Naive thymus-derived CD4-positive, alpha-beta T cell (primary cell): ENCODE measurements at regions not wholly inside any gene's neighbourhood (a gene's known extent, or its start where the extent isn't known, plus 50 kb on each side); places are given as distances from the start of the nearest gene placed in this dataset.

Experiments
- ATAC-seq: fragments of 150-1000 bp; cut with Tn5 transposase; 2 replicates; pipeline ENCODE4 v1.10.0; 2021; ENCODE audit warnings: mild to moderate bottlenecking, moderate library complexity
- CTCF ChIA-PET: fragments of 350-600 bp; sonication (Branson Sonifier 250); formaldehyde crosslinking; loops from one replicate; lab custom pipeline; 2021; ENCODE audit warnings: antibody characterized with exemption; lab: Charles Lee
- POLR2A ChIA-PET: fragments of 350-600 bp; sonication (Branson Sonifier 250); formaldehyde crosslinking; loops from one replicate; lab custom pipeline; 2021; ENCODE audit warnings: antibody characterized with exemption, inconsistent platforms; lab: Charles Lee
- DNase-seq, 9 donors: peaks; one replicate each; pipeline versions ENCODE4 v3.0.0 to v3.0.0-alpha.2; 2020 to 2022; ENCODE audit warnings: mixed read lengths in 1 of 9
- H3K27ac ChIP-seq: one replicate; pipeline ENCODE4 v1.7.0; 2013; ENCODE audit warnings: mild to moderate bottlenecking, low read depth, low read length, moderate library complexity
- H3K27me3 ChIP-seq, 2 donors: one replicate each; pipeline ENCODE4 v1.7.0; 2013; ENCODE audit warnings: low read length in 2 of 2, mild to moderate bottlenecking in 2 of 2, moderate library complexity in 2 of 2; ENCODE audit not compliant: control insufficient read depth in 2 of 2, insufficient read depth in 2 of 2
- H3K36me3 ChIP-seq, 3 experiments: 1 replicate in 2 of 3; 2 replicates in 1 of 3; pipeline ENCODE4 v1.7.0; 2013; ENCODE audit warnings: low read length in 3 of 3, mild to moderate bottlenecking in 3 of 3, moderate library complexity in 1 of 3; ENCODE audit not compliant: insufficient read depth in 3 of 3, control insufficient read depth in 2 of 3
- H3K4me1 ChIP-seq, 2 donors: one replicate each; pipeline ENCODE4 v1.7.0; 2013; ENCODE audit warnings: low read length in 2 of 2, mild to moderate bottlenecking in 2 of 2, moderate library complexity in 1 of 2; ENCODE audit not compliant: control insufficient read depth in 2 of 2, insufficient read depth in 2 of 2
- H3K4me3 ChIP-seq: 2 replicates; pipeline ENCODE4 v1.7.0; 2013; ENCODE audit warnings: mild to moderate bottlenecking, low read length
- H3K9me3 ChIP-seq, 3 experiments: 1 replicate in 2 of 3; 2 replicates in 1 of 3; pipeline ENCODE4 v1.7.0; 2013; ENCODE audit warnings: low read length in 3 of 3; ENCODE audit not compliant: control insufficient read depth in 2 of 3
- H3K27ac Mint-ChIP-seq, 9 donors: one replicate each; pipeline ENCODE4 v1.8.0; 2020 to 2022; ENCODE audit warnings: mixed read lengths in 9 of 9, mild to moderate bottlenecking in 8 of 9, moderate library complexity in 5 of 9, inconsistent platforms in 2 of 9
- H3K27me3 Mint-ChIP-seq, 5 donors: one replicate each; pipeline ENCODE4 v1.8.0; 2021 to 2022; ENCODE audit warnings: mixed read lengths in 5 of 5, mild to moderate bottlenecking in 1 of 5
- H3K36me3 Mint-ChIP-seq, 5 donors: one replicate each; pipeline ENCODE4 v1.8.0; 2020 to 2022; ENCODE audit warnings: mixed read lengths in 5 of 5, mild to moderate bottlenecking in 3 of 5, inconsistent platforms in 1 of 5
- H3K4me1 Mint-ChIP-seq, 7 donors: one replicate each; pipeline ENCODE4 v1.8.0; 2020 to 2022; ENCODE audit warnings: mixed read lengths in 7 of 7, mild to moderate bottlenecking in 3 of 7, inconsistent platforms in 1 of 7
- H3K4me3 Mint-ChIP-seq, 10 donors: one replicate each; pipeline ENCODE4 v1.8.0; 2020 to 2022; ENCODE audit warnings: mild to moderate bottlenecking in 10 of 10, mixed read lengths in 10 of 10, moderate library complexity in 6 of 10, inconsistent platforms in 2 of 10
- H3K9me3 Mint-ChIP-seq, 11 donors: one replicate each; pipeline ENCODE4 v1.8.0; 2020 to 2022; ENCODE audit warnings: mixed read lengths in 11 of 11, mild to moderate bottlenecking in 4 of 11, inconsistent platforms in 1 of 11, moderate library complexity in 1 of 11
- intact Hi-C, 2 donors: fragments of 100-400 bp; cut with micrococcal nuclease; formaldehyde crosslinking; loops; one replicate each; pipeline ENCODE4 v1.15.1; 2023

DNA sequence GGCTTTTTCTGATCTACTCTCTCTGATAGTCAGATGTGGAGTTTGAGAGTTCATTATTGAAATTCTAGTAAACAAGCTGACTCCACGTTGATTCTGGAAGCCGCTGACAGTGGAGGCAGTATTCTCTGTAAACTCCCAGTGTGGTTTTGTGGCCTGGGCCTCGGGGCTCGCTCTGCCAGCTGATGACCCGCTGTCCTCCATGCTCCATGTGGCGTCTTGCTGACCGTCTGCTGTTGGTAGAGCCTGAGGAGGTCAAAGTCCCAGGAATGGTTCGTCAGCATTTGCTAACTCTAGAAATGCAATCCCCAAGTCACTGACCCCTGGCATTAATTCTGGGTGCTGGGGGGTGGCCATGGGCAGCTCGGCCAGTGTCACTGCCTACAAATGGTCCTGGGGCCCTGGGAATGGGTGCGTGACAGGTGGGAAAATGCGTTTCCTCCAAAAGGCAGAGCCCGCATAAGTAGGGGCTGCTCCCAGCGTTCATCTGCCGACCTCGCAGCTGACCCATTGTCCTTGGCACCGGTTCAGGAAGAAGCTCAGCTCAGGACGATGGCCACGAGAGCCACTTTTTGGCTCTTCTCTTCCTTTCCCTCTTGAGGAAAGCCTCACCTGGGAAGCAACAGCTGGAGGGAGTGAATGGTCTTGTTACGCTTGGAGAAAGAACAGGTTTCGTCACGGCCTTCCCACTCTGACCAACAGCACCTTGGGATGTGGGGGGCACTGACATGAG is 55.1 kb downstream of the MRPL36 start:
- no peaks in the 10 kb centered on the region for H3K36me3 ChIP-seq
- Mint-ChIP-seq H3K4me1 (no peaks in the 10 kb centered on the region), H3K27ac (no peak overlapping the region), H3K36me3 (peaks cover 0 to 4% (median 0%) of the 10 kb centered on the region in 5 donors), H3K9me3 (peaks cover 0 to 32% (median 7%) of the 10 kb centered on the region in 11 donors), H3K4me3 (no peak overlapping the region), H3K27me3 (peaks cover 10 to 43% (median 23%) of the 10 kb centered on the region in 5 donors)
- CTCF ChIA-PET: no interaction called here
- H3K9me3 ChIP-seq: peaks cover 0 to 4% (median 0%) of the 10 kb centered on the region in 3 experiments
- H3K27ac ChIP-seq: no peak overlapping the region
- intact Hi-C loops: no loop called here
- POLR2A ChIA-PET: no interaction called here
- H3K4me1 ChIP-seq: no peaks in the 10 kb centered on the region
- H3K4me3 ChIP-seq: no peak overlapping the region
- ATAC-seq (no peak), DNase-seq (no peak)
- no peaks in the 10 kb centered on the region for H3K27me3 ChIP-seq

DNA sequence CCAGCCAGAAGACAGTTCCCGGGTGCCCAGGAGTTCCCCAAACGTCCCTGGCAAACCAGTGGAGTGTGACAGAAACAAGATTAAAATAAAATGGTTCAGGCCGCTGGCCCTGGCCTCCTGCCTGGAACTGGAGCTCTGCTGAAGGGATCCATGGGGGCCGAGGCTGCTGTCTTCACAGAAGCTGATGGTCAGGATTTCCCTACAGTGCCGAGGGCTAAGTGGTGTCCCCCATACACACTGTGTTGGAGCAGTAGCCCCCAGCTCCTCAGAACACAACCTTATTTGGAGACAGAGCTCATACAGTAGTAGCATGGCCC is 55.9 kb downstream of the MRPL36 start:
- Mint-ChIP-seq H3K27ac (no peak overlapping the region), H3K27me3 (peaks cover 19 to 50% (median 27%) of the 10 kb centered on the region in 5 donors), H3K36me3 (peaks cover 0 to 4% (median 0%) of the 10 kb centered on the region in 5 donors), H3K9me3 (peaks cover 0 to 35% (median 7%) of the 10 kb centered on the region in 11 donors), H3K4me3 (no peak overlapping the region), H3K4me1 (no peaks in the 10 kb centered on the region)
- Histone ChIP-seq H3K4me3 (no peak overlapping the region), H3K36me3 (no peaks in the 10 kb centered on the region), H3K27me3 (no peaks in the 10 kb centered on the region), H3K9me3 (peaks cover 0 to 4% (median 0%) of the 10 kb centered on the region in 3 experiments), H3K4me1 (no peaks in the 10 kb centered on the region), H3K27ac (no peak overlapping the region)
- POLR2A ChIA-PET: no interaction called here
- ATAC-seq (no peak), DNase-seq (no peak)
- intact Hi-C loops: no loop called here
- CTCF ChIA-PET: no interaction called here

DNA sequence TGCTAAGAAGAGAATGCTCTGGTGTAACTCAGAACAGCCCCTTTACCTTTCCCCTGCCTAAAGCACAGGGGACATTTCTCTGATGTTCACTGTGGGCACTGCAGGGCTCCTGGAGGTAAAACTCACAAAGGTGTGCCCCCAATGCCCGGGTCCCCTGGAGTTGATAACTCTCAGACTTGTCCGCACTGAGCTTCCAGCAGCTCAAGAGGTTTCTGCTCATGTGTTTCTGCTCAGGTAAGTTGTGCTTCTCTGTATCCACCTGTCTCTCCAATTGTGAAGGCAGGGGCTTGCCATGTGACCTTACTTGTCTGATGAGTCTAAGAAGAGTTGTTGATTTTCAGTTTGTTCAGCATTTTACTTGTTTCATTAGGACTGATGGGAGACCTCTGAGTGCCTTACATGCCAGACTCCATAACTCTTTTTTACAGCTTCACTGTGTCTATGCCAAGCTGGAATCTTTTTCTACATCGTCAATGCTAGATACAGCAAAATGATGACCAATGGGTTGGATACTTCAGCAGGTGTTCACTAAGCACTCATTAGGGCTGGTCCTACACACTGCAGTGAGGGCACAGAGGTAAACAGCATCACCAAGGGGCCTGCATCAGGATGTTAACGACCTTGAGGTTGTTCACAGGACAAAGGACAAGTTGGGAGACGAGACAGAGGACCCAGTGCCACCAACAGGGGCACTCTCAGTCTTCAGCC is 56.4 kb downstream of the MRPL36 start:
- Histone ChIP-seq H3K27me3 (no peaks in the 10 kb centered on the region), H3K4me1 (no peaks in the 10 kb centered on the region), H3K27ac (no peak overlapping the region), H3K9me3 (peaks cover 0 to 4% (median 0%) of the 10 kb centered on the region in 3 experiments), H3K4me3 (no peak overlapping the region), H3K36me3 (no peaks in the 10 kb centered on the region)
- Mint-ChIP-seq H3K4me1 (no peaks in the 10 kb centered on the region), H3K36me3 (peaks cover 0 to 4% (median 0%) of the 10 kb centered on the region in 5 donors), H3K27ac (no peak overlapping the region), H3K4me3 (no peak overlapping the region), H3K9me3 (peaks cover 0 to 35% (median 7%) of the 10 kb centered on the region in 11 donors), H3K27me3 (peaks cover 19 to 50% (median 27%) of the 10 kb centered on the region in 5 donors)
- POLR2A ChIA-PET: no interaction called here
- CTCF ChIA-PET: no interaction called here
- DNase-seq: peak in 1 of 9 donors; percentile 9
- ATAC-seq: no peak
- intact Hi-C loops: no loop called here

DNA sequence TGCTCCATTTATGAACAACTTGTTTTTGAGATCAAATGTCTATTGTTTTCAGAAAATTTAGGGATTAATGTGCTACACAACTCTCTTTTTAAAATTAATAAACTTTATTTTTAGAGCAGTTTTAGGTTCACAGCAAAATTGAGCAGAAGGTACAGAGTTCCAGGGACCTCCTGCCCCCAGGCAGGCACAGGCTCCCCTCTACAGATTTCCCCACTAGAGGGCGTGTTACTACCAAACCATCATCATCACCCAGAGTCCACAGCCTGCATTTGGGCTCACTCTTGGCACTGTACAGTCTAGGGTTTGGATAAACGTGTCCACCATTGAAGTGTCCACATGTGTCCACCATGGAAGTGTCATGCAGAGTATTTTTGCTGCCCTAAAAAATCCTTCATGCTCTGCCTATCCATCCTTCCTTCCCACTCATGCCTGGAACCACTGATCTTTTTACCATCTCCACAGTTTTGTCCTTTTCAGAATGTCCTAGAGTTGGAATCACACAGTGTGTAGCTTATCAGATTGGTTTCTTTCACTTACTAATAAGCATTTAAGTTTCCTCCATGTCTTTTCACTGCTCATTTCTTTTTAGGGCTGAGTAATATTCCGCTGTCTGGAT is 61.7 kb downstream of the MRPL36 start:
- DNase-seq: peak in 7 of 9 donors; percentile 15 to 64 (median 48)
- ChIA-PET CTCF (interaction anchor here (0.8 to 1.5 kb wide), 5 partner anchors 20 to 273 kb away, joined by 3 to 5 read pairs (median 3); no protein-coding TSS in a partner anchor), POLR2A (interaction anchor here (0.6 kb wide), 1 partner anchor 63 kb away, joined by 3 read pairs; the partner anchor contains the start of gene NDUFS6)
- peak; percentile 64 for ATAC-seq
- no peak overlapping the region for H3K4me3 ChIP-seq
- H3K27me3 Mint-ChIP-seq: peaks cover 19 to 38% (median 31%) of the 10 kb centered on the region in 5 donors
- no peaks in the 10 kb centered on the region for H3K4me1 ChIP-seq
- no peak overlapping the region for H3K4me3 Mint-ChIP-seq
- H3K36me3 ChIP-seq: no peaks in the 10 kb centered on the region
- H3K36me3 Mint-ChIP-seq: peaks cover 0 to 4% (median 0%) of the 10 kb centered on the region in 5 donors
- no peaks in the 10 kb centered on the region for H3K4me1 Mint-ChIP-seq
- peak overlapping the region in 1 of 9 donors; percentile 53 for H3K27ac Mint-ChIP-seq
- peaks cover 0 to 4% (median 0%) of the 10 kb centered on the region in 3 experiments for H3K9me3 ChIP-seq
- H3K27me3 ChIP-seq: no peaks in the 10 kb centered on the region
- H3K27ac ChIP-seq: no peak overlapping the region
- intact Hi-C loops: loop anchor here (1.0 to 5.0 kb wide), 6 partner anchors 54 to 300 kb away; partner anchors contain the start of gene NDUFS6 (in 1 of the 2)
- H3K9me3 Mint-ChIP-seq: peaks cover 0 to 35% (median 7%) of the 10 kb centered on the region in 11 donors

DNA sequence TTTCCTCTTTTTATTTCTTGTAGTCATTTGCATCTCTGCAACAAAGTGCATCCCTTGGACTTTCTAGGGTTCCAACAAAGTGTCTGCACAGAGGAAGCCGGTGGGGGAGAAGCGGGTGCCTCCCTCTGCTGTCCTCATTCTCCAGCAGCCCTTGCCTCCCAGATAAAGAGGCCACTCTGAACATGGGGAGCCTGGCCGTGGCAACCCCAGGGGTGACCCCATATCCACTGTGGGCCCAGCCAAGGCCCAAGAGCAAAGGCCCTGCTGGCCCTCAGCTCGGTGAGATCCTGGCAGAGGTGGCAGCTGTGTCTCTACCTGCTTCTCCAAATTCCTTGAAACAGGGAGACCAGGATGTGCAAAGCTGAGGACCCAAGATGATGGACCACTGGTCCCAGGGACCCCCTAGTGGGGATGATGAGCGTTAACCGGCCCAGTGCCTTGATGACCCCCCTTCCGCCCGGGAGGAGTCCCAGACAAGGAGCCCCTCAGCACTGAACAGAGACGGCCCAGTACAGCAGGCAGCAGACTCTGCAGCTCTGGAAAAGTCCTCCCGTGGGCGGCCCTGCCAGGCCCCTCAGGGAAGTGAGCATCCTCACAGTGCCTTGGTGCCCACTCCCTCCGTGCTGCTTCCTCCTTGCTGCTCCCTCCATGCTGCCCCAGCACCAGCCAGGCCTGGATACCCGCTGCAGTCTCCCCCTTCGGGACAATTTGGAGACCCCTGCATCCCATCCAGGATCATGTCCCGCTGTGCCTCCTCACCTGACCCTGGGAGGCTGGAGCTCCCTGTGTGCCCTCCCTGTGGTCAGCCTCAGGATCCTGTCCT is 62.5 kb downstream of the MRPL36 start:
- Mint-ChIP-seq H3K4me1 (no peaks in the 10 kb centered on the region), H3K27ac (no peak overlapping the region), H3K27me3 (peaks cover 19 to 32% (median 25%) of the 10 kb centered on the region in 5 donors), H3K36me3 (peaks cover 0 to 4% (median 0%) of the 10 kb centered on the region in 5 donors), H3K4me3 (no peak overlapping the region), H3K9me3 (peaks cover 0 to 29% (median 7%) of the 10 kb centered on the region in 11 donors)
- Histone ChIP-seq H3K27me3 (no peaks in the 10 kb centered on the region), H3K36me3 (no peaks in the 10 kb centered on the region), H3K4me3 (no peak overlapping the region), H3K4me1 (no peaks in the 10 kb centered on the region), H3K27ac (no peak overlapping the region), H3K9me3 (peaks cover 0 to 4% (median 0%) of the 10 kb centered on the region in 3 experiments)
- CTCF ChIA-PET: interaction anchor here (0.6 to 1.5 kb wide), 3 partner anchors 56 to 88 kb away, joined by 3 read pairs; no protein-coding TSS in a partner anchor
- intact Hi-C loops: loop anchor here (1.0 to 5.0 kb wide), 3 partner anchors 55 to 301 kb away; no protein-coding TSS in a partner anchor
- DNase-seq (no peak), ATAC-seq (no peak)
- POLR2A ChIA-PET: interaction anchor here (0.6 kb wide), 1 partner anchor 64 kb away, joined by 3 read pairs; the partner anchor contains the start of gene NDUFS6

DNA sequence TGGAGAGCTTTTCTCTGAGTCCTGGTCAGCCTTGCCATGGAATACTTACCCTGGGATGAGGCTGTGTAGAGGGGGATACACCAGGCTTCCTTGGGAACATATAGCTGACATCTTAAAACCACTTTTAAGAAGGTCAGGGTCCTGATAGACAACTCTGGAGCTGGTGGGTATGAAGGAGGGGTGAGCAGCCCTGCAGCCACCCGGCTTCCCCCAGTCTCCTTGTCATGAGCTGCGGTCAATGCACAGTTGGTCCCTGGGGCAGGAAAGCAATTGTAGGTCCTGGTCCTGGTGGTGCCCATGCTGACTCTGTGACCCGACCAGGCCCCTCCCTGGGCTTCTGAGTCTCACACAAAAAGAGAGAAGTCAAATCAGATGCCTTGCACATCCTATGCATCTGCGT is 63.6 kb downstream of the MRPL36 start:
- POLR2A ChIA-PET: no interaction called here
- Mint-ChIP-seq H3K9me3 (peaks cover 0 to 19% (median 7%) of the 10 kb centered on the region in 11 donors), H3K27me3 (peaks cover 16 to 24% (median 21%) of the 10 kb centered on the region in 5 donors), H3K4me3 (no peak overlapping the region), H3K36me3 (peaks cover 0 to 4% (median 0%) of the 10 kb centered on the region in 5 donors), H3K4me1 (peaks cover 0 to 1% (median 0%) of the 10 kb centered on the region in 7 donors), H3K27ac (no peak overlapping the region)
- Histone ChIP-seq H3K27me3 (no peaks in the 10 kb centered on the region), H3K36me3 (no peaks in the 10 kb centered on the region), H3K9me3 (peaks cover 0 to 4% (median 0%) of the 10 kb centered on the region in 3 experiments), H3K4me1 (no peaks in the 10 kb centered on the region), H3K27ac (no peak overlapping the region), H3K4me3 (no peak overlapping the region)
- ATAC-seq (no peak), DNase-seq (no peak)
- CTCF ChIA-PET: no interaction called here
- intact Hi-C loops: loop anchor here (5.0 kb wide), 2 partner anchors 56 to 69 kb away; no protein-coding TSS in a partner anchor
